ENCODE measurements at regions not wholly inside any gene's neighbourhood (a gene's known extent, or its start where the extent isn't known, plus 50 kb on each side); places are given as distances from the start of the nearest gene placed in this dataset.
A peak's percentile ranks its signal among the peaks of the same experiment; 100 is the strongest.

- no peak overlapping the region for H3K27ac ChIP-seq
- H3K27me3 ChIP-seq, result no peaks in the 10 kb centered on the region
- H3K9me3 ChIP-seq, result no peaks in the 10 kb centered on the region
- no peak overlapping the region for H3K4me3 ChIP-seq
- intact Hi-C loops (cut with DNase I; ENCODE audit: low total_unique reads), result no loop called here
- 91 to 98% (median 93%) methylated on average over 3 of the region's 3 CpGs for WGBS, 5 donors
- DNase-seq, result no peak
- no peaks in the 10 kb centered on the region for H3K36me3 ChIP-seq
- H3K4me1 ChIP-seq, result peaks cover 0 to 9% (median 0%) of the 10 kb centered on the region in 4 donors
- no peak for TF ChIP-seq POLR2A (IDR thresholded peaks at IDR 0.05)
- TF ChIP-seq EP300 (IDR thresholded peaks at IDR 0.05), result no peak
- TF ChIP-seq CTCF (IDR thresholded peaks at IDR 0.05), result no peak
- TF ChIP-seq POLR2AphosphoS5 (IDR thresholded peaks at IDR 0.05), result no peak
Measured at GRCh38 chr6:21491955-21492354, 101.6 kb upstream of the SOX4 start.

- 76 to 90% (median 85%) methylated on average over 8 of the region's 8 CpGs for WGBS, 5 donors
- Histone ChIP-seq H3K4me1 (peaks cover 0 to 9% (median 0%) of the 10 kb centered on the region in 4 donors), H3K9me3 (no peaks in the 10 kb centered on the region), H3K4me3 (no peak overlapping the region), H3K36me3 (no peaks in the 10 kb centered on the region), H3K27me3 (no peaks in the 10 kb centered on the region), H3K27ac (no peak overlapping the region)
- DNase-seq, result no peak
- intact Hi-C loops (cut with DNase I; ENCODE audit: low total_unique reads), result no loop called here
- no peak for TF ChIP-seq CTCF (IDR thresholded peaks at IDR 0.05)
- no peak for TF ChIP-seq POLR2A (IDR thresholded peaks at IDR 0.05)
- no peak for TF ChIP-seq POLR2AphosphoS5 (IDR thresholded peaks at IDR 0.05)
- no peak for TF ChIP-seq EP300 (IDR thresholded peaks at IDR 0.05)
Measured at GRCh38 chr6:21494505-21494904, 99.0 kb upstream of the SOX4 start.

GRCh38 chr6:21496196-21496595, 97.4 kb upstream of the SOX4 start:
- H3K27ac ChIP-seq, result no peak overlapping the region
- H3K4me1 ChIP-seq, result peaks cover 0 to 17% (median 6%) of the 10 kb centered on the region in 4 donors
- no peak for TF ChIP-seq CTCF (IDR thresholded peaks at IDR 0.05)
- TF ChIP-seq POLR2AphosphoS5 (IDR thresholded peaks at IDR 0.05), result no peak
- no peak for TF ChIP-seq EP300 (IDR thresholded peaks at IDR 0.05)
- TF ChIP-seq POLR2A (IDR thresholded peaks at IDR 0.05), result no peak
- no peaks in the 10 kb centered on the region for H3K36me3 ChIP-seq
- H3K4me3 ChIP-seq, result no peak overlapping the region
- H3K9me3 ChIP-seq, result no peaks in the 10 kb centered on the region
- no peaks in the 10 kb centered on the region for H3K27me3 ChIP-seq
- intact Hi-C loops (cut with DNase I; ENCODE audit: low total_unique reads), result no loop called here
- DNase-seq, result peak in 1 of 2 donors; percentile 16
- 38 to 65% (median 42%) methylated on average over 3 of the region's 3 CpGs for WGBS, 5 donors

GRCh38 chr6:21496706-21497105, 96.8 kb upstream of the SOX4 start:
- no peak for TF ChIP-seq EP300 (IDR thresholded peaks at IDR 0.05)
- TF ChIP-seq POLR2A (IDR thresholded peaks at IDR 0.05), result no peak
- TF ChIP-seq POLR2AphosphoS5 (IDR thresholded peaks at IDR 0.05), result no peak
- TF ChIP-seq CTCF (IDR thresholded peaks at IDR 0.05), result no peak
- intact Hi-C loops (cut with DNase I; ENCODE audit: low total_unique reads), result no loop called here
- H3K36me3 ChIP-seq, result no peaks in the 10 kb centered on the region
- WGBS, 5 donors, result 65 to 79% (median 74%) methylated on average over 2 of the region's 2 CpGs
- DNase-seq, result no peak
- no peaks in the 10 kb centered on the region for H3K27me3 ChIP-seq
- no peak overlapping the region for H3K27ac ChIP-seq
- peaks cover 0 to 17% (median 6%) of the 10 kb centered on the region in 4 donors for H3K4me1 ChIP-seq
- H3K4me3 ChIP-seq, result no peak overlapping the region
- H3K9me3 ChIP-seq, result no peaks in the 10 kb centered on the region
